Hindlimb muscle (tissue), 1 donor: ENCODE measurements at regions not wholly inside any gene's neighbourhood (a gene's known extent, or its start where the extent isn't known, plus 50 kb on each side); places are given as distances from the start of the nearest gene placed in this dataset.
"Not testable (repeated sequence)": the region's sequence is repeated elsewhere in the genome, so short reads cannot be mapped to it uniquely, and the experiment has no call there.

Experiments used
- DNase-seq: peaks from one replicate; pipeline ENCODE4 v3.0.0-alpha.2; 2013

- no peak for DNase-seq
These were observed 563.1 kb upstream of the LINC00305 start for GRCh38 chr18:64712035-64712434.

DNA sequence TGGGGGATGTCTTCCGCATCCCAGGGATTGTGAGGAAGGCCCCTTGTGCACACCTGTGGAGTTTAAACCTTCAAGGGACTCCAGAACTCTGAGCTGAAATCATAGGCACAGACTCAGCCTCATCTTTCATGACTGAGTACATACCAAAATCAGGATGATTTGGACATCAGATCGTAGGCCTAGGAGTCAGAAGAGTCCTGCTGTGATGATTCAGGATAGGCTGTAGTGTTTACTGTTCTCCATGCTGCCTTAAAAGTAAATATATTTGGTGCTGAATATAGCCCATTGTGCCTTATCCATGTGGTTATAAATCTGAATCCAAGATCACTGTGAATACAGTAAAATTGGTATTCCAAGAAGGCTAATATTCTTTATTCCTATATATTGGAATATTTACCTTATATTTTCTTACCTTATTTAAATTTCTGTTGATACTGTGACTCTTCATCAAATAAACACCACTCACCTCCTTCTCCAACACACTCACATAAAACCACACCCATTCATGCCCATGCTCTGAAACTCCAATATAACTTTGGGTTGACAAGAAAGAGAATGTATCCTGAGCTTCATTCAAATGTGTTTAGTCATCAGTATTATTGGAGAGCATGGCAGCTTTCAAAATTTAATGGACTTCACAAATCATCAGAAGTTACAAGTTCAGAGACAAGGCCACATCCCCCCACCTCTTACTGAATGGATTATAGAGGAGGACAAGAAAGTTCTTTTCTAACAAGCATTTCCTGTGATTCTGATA, 561.4 kb upstream of the LINC00305 start:
- DNase-seq, result no peak

GRCh38 chr18:64707052-64707451, 558.2 kb upstream of the LINC00305 start:
- no peak for DNase-seq

- no peak for DNase-seq
These were observed 550.2 kb upstream of the LINC00305 start for GRCh38 chr18:64699081-64699480.

- no peak for DNase-seq
These were observed 547.1 kb upstream of the LINC00305 start for GRCh38 chr18:64695851-64696553.

- no peak for DNase-seq
These were observed 544.9 kb upstream of the LINC00305 start for GRCh38 chr18:64693766-64694165.

DNA sequence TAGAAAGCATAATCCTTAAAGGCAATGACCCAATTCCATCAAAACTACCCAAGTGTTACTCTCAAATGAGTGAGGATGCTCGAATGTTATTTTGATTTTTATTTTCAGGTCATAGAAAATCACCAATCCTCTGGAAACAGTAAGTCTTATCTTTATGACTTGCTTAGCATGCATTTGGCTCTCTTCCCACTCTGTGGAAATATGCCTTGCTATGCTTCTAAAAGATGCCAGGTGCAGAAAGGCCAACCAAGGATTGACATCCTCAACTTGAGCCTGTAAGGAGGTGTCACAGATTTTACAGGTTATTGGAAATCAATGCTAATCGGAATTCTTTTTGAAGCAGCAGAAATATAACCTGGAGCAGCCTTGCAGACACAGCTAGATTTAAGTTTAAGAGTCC, 543.9 kb upstream of the LINC00305 start:
- DNase-seq, result no peak

DNA sequence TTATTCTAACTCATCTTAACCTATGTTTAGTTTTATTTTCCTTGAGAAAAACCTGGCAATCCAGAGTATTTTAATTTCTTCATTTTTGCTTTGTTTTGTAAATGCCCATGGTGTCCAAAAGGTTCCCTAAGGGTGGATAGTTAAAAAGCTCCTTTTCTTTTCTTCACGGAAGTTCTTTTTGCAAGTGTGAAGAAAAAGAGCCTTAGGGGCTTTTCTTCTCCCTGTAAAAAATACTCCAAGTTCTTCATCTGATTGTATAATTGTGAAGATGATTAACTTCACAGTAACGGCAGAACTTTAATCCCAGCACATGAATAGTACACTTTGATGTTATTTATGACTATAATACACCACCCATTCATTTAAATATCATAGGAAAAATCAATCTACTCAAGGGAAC, 530.2 kb upstream of the LINC00305 start:
- DNase-seq, result no peak

DNA sequence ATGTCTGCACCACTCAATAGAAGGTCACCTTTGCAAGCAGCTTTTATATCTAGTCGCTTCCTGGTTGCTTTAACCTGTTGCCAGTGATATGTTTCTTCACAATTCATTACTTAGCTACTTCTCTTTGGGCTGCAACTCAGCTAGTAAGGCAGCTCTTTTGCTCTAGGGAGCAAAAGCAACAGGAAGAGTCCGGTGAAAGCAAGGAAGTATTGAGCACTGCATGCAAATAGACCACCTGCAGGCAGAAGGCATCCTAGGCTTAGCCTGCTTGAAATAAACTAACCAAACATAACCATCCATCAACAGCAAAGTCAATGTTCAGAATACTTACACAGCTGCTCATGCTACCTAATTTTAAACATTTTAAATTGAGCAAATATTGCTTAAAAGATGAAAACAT, 529.2 kb upstream of the LINC00305 start:
- DNase-seq, result no peak

DNA sequence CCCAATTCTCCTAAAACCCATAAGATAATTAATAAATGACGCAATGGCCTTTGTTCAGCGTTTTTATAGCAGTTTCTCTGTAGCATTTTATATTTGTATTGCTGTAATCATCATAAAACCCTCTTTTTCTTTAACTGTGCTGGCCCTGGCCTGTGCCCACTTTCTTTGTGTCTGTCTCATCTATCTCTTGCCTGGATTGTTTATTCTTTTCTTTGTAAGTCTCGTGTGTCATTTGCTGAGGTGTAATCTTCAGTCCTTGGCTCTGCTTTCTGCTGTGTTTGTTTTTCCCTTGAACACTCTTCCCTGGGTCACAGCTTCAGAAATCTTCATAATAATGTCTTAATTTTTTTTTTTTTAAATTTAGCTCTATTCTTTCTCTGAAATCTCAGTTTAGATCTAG, 525.8 kb upstream of the LINC00305 start:
- no peak for DNase-seq

- not testable (repeated sequence) for DNase-seq
These were observed 522.4 kb upstream of the LINC00305 start for GRCh38 chr18:64671293-64671692.

- DNase-seq, result no peak
These were observed 519.6 kb upstream of the LINC00305 start for GRCh38 chr18:64668461-64668962.

DNA sequence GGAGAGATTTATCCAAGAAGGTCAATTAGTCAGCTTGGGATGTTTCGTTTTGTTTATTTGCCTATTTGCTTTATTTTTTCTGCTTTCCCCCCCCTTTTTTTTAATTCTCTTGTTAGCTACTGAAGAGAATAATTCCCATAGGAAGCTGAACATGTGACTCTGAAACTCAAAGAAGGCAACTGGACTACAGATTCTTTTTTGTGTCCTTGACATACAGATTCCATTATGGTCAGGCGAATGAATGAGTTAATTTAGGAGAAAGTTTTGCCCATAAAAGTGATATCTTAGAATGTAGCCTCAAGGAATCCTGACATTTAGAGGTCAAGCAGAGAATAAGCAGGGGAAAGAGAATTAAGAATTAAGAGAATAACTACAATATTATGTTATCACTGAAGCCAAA, 514.2 kb upstream of the LINC00305 start:
- DNase-seq, result no peak

DNA sequence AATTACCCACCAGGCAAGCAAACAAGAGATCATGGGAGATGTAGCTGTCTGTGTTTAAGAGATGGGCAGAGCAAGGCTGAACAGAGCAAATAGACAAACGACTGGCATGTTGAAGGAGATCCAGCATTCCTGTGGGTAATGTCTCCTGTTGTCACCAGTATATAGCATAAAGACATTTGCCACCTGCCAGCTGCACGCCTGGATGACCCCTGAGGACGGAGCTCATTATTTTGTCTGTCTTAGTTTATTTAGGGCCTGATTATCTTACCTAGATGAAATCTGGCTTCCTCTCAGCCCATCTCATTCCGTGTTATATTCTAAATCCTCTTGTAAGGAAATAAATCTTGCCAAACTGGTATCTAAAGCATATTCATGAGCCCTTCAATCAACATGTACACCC, 510.3 kb upstream of the LINC00305 start:
- no peak for DNase-seq

DNA sequence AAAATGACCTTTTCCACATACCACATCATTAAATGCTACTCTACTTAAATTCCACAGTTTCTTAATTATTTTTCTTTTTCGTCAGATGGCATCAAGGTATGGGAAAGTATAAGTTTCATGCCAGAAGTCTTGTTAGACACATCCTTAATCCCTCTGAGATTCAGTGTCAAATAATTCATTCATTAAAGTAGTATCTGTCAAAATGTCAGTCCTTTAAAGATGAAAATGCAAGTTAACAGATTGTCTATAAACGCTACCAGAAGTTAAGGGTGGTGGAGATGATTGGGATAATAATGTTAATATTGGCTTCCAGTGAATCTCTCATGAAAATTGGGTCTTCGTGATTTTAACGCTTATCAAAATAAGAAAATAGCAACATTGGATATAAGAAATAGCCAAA, 504.2 kb upstream of the LINC00305 start:
- no peak for DNase-seq

GRCh38 chr18:64650068-64650467, 501.2 kb upstream of the LINC00305 start:
- DNase-seq, result no peak

- DNase-seq, result no peak
These were observed 496.9 kb upstream of the LINC00305 start for GRCh38 chr18:64645753-64646152.

DNA sequence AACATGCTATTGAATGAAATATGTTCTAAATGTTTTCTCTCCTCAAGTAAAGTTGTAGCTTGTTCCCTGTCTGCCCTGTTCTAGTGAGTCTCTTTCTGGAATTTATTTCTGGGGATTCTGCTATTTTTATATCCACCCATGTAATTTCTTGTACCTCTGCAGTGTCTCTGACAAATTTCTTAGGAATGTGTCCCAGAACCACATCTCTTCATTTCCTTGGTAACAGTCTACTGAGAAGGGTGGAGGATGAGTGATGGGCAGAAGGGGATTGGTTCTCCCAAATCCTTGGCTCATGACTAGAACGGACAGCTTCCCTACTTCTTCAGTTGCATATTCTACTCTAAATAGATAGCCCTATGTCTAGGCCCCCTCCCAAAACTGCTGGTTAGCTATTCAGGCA, 490.6 kb upstream of the LINC00305 start:
- no peak for DNase-seq

- no peak for DNase-seq
These were observed 472.2 kb upstream of the LINC00305 start for GRCh38 chr18:64620971-64621560.

- DNase-seq, result no peak
These were observed 469.5 kb upstream of the LINC00305 start for GRCh38 chr18:64618390-64618789.

- no peak for DNase-seq
These were observed 466.1 kb upstream of the LINC00305 start for GRCh38 chr18:64615021-64615420.

DNA sequence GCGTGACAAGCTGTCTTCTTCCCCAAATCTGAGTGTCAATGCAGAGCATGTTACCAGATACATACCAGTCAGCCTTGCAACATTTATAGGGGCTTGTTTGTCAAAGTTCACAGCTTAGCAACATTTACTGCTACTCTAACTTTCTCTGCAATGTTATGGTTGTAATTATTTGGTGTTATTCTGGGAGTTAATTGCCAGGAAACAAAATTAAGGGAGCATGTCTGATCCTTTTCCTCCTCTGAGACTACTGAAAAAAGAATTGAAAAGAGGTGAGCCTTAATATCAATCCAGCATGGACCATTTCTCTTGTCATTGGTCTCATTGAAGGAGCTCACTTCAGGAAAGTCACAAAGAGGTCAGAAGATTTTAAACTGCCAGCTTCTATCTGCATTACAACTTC, 465.6 kb upstream of the LINC00305 start:
- DNase-seq, result no peak

- no peak for DNase-seq
These were observed 443.4 kb upstream of the LINC00305 start for GRCh38 chr18:64592246-64592645.

DNA sequence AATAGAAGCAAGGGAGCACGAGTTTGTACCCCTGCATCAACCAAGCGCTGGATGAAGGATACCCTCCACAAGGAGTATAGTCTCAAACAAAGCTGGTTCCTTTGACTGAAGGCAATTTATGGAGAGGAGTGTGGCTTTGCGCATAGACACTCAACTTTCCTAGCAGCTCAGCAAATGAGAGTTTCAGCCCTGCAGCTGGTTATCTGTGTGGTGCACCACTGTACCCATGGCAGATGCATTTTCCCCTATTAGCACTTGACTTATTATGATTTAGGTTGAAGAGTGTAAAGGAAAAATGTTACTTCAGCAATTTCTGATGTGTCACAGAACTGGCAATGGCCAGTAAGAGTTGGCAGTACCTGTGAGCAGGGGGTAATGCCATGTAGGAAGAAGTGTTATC, 440.1 kb upstream of the LINC00305 start:
- no peak for DNase-seq
